SU-DHL-6 (cell line): ENCODE measurements at regions not wholly inside any gene's neighbourhood (a gene's known extent, or its start where the extent isn't known, plus 50 kb on each side); places are given as distances from the start of the nearest gene placed in this dataset.

ENCODE experiments used
- H2AFZ ChIP-seq: fragments of 200-600 bp; sonication (generic); 2 replicates; pipeline ENCODE4 v1.6.1; 2014; ENCODE audit warnings: low read depth, mild to moderate bottlenecking, moderate library complexity, mixed read lengths, antibody characterized with exemption, low read length; ENCODE audit not compliant: severe bottlenecking
- H3F3A ChIP-seq: fragments of 200-600 bp; shearing (Covaris generic); 2 replicates; pipeline ENCODE4 v1.6.0; 2016; ENCODE audit warnings: antibody characterized with exemption, mild to moderate bottlenecking; ENCODE audit not compliant: insufficient read depth
- H3K27ac ChIP-seq: fragments of 200-600 bp; sonication (generic); 2 replicates; pipeline ENCODE4 v1.5.1; 2016; ENCODE audit warnings: low read depth, mild to moderate bottlenecking, low read length, moderate library complexity, mixed read lengths
- H3K27me3 ChIP-seq: fragments of 200-600 bp; sonication (generic), shearing (Covaris generic); 2 replicates; pipeline ENCODE4 v1.6.0; 2014; ENCODE audit warnings: mild to moderate bottlenecking, low read length
- H3K36me3 ChIP-seq: fragments of 200-600 bp; sonication (generic); 2 replicates; pipeline ENCODE4 v1.6.1; 2014; ENCODE audit warnings: mild to moderate bottlenecking, low read length, mixed read lengths
- H3K4me2 ChIP-seq: fragments of 300-600, 200-600 bp; shearing (Covaris generic), sonication (generic); 2 replicates; pipeline ENCODE4 v1.6.0; 2014; ENCODE audit warnings: low read length, low read depth, mild to moderate bottlenecking; ENCODE audit not compliant: poor library complexity, severe bottlenecking
- H3K4me3 ChIP-seq: fragments of 200-600 bp; sonication (generic); 2 replicates; pipeline ENCODE4 v1.5.1; 2014; ENCODE audit warnings: antibody characterized with exemption, low read length, mild to moderate bottlenecking, mixed read lengths; ENCODE audit not compliant: insufficient read depth, poor library complexity, severe bottlenecking
- H3K79me2 ChIP-seq: fragments of 200-600 bp; sonication (generic); 2 replicates; pipeline ENCODE4 v1.6.1; 2014; ENCODE audit warnings: mild to moderate bottlenecking, low read length, moderate library complexity; ENCODE audit not compliant: insufficient read depth
- H3K9ac ChIP-seq: fragments of 200-600 bp; sonication (generic); 2 replicates; pipeline ENCODE4 v1.7.0; 2014; ENCODE audit warnings: mild to moderate bottlenecking, low read length
- H3K9me2 ChIP-seq: fragments of 200-600 bp; sonication (generic); replicated peaks from 2 replicates; pipeline ENCODE4 v1.6.1; 2014; ENCODE audit warnings: low read length; ENCODE audit not compliant: insufficient read depth
- H3K9me3 ChIP-seq: fragments of 200-600 bp; sonication (generic); 2 replicates; pipeline ENCODE4 v1.6.1; 2014; ENCODE audit warnings: low read length, mixed read lengths; ENCODE audit not compliant: insufficient read depth
- H4K20me1 ChIP-seq: fragments of 200-600 bp; sonication (generic); 2 replicates; pipeline ENCODE4 v1.6.1; 2014; ENCODE audit warnings: low read depth, mild to moderate bottlenecking, antibody characterized with exemption, low read length, moderate library complexity, mixed read lengths
- EZH2phosphoT487 ChIP-seq: fragments of 200-600 bp; sonication (generic), shearing (Covaris generic); conservative IDR thresholded peaks from 2 replicates; pipeline ENCODE4 v1.6.1; 2018; ENCODE audit warnings: mild to moderate bottlenecking, antibody characterized with exemption, low read length, moderate library complexity, mixed read lengths
- TF ChIP-seq, protein P1 (sequence below): fragments of 200-600 bp; sonication (generic); IDR thresholded peaks from one replicate; pipeline ENCODE4 v1.5.1; 2017; ENCODE audit warnings: antibody characterized with exemption, mild to moderate bottlenecking, low read length, moderate library complexity; ENCODE audit not compliant: insufficient read depth, poor library complexity, severe bottlenecking

DNA sequence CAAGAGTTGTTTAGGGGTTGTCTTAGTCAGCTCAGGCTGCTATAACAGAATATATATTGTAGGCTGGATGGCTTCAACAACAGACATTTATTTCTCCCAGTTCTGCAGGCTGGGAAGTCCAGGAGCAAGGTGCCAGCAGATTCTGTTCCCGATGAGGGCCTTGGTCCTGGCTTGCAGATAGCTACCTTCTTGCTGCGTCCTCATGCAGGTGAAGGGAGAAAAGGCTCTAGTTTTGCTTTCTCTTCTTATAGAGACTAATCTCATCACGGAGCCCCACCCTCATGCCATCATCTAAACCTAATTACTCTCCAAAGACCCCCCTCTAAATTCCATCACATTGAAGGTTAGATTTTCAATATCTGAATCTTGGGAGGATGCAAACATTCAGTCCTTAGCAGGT lies 246.0 kb upstream of the ANKRD55 start:
- Histone ChIP-seq H3K9me2 (no peaks in the 10 kb centered on the region), H3K9ac (no peak overlapping the region), H3K36me3 (no peaks in the 10 kb centered on the region), H3F3A (no peaks in the 10 kb centered on the region), H4K20me1 (no peaks in the 10 kb centered on the region), H2AFZ (no peak overlapping the region), H3K4me2 (no peak overlapping the region), H3K79me2 (no peaks in the 10 kb centered on the region), H3K9me3 (no peaks in the 10 kb centered on the region), H3K27ac (no peak overlapping the region), H3K4me3 (no peak overlapping the region), H3K27me3 (no peaks in the 10 kb centered on the region)
- TF ChIP-seq EZH2phosphoT487: no peak
- TF ChIP-seq, protein P1, sequence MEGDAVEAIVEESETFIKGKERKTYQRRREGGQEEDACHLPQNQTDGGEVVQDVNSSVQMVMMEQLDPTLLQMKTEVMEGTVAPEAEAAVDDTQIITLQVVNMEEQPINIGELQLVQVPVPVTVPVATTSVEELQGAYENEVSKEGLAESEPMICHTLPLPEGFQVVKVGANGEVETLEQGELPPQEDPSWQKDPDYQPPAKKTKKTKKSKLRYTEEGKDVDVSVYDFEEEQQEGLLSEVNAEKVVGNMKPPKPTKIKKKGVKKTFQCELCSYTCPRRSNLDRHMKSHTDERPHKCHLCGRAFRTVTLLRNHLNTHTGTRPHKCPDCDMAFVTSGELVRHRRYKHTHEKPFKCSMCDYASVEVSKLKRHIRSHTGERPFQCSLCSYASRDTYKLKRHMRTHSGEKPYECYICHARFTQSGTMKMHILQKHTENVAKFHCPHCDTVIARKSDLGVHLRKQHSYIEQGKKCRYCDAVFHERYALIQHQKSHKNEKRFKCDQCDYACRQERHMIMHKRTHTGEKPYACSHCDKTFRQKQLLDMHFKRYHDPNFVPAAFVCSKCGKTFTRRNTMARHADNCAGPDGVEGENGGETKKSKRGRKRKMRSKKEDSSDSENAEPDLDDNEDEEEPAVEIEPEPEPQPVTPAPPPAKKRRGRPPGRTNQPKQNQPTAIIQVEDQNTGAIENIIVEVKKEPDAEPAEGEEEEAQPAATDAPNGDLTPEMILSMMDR: no peak

DNA sequence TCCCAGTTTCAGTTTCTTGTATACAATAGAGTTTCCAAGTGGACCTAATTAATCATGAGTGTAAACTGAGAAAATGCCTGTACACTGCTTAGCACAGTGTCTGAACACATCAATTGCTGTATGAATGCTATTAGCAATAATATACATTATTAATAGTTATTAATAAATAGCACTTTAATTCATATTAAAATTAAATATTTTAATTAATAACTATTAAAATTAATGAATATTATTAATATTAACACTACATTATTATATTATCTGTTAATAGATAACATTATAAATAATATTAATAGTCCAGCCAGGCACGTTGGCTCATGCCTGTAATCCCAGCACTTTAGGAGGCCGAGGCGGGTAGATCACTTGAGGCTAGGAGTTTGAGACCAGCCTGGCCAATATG lies 244.9 kb upstream of the ANKRD55 start:
- Histone ChIP-seq H3K79me2 (no peaks in the 10 kb centered on the region), H3K9me3 (no peaks in the 10 kb centered on the region), H3K9ac (no peak overlapping the region), H2AFZ (no peak overlapping the region), H3K27ac (no peak overlapping the region), H3K36me3 (no peaks in the 10 kb centered on the region), H4K20me1 (no peaks in the 10 kb centered on the region), H3K4me2 (no peak overlapping the region), H3K9me2 (no peaks in the 10 kb centered on the region), H3K27me3 (no peaks in the 10 kb centered on the region), H3F3A (no peaks in the 10 kb centered on the region), H3K4me3 (no peak overlapping the region)
- no peak for TF ChIP-seq EZH2phosphoT487
- TF ChIP-seq, protein P1: no peak

DNA sequence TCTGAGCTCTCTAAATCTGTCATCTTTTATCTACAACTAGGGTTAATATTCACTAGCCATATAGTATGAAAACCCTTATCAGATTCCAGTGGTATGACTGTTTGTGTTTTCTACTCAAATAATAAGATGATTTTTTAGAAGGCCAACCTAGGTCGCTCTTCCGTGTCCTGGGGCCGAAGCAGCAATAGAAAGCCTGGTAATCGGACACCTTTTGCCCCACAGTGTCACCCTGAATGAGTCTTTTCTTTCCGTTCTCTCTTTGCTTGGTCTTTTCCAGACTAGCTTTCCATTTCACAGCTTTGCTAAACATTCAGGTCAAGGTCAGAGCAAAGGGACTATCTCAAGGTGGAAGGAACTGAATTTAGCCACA lies 243.3 kb upstream of the ANKRD55 start:
- Histone ChIP-seq H3K9ac (no peak overlapping the region), H3K4me3 (no peak overlapping the region), H2AFZ (no peak overlapping the region), H3K4me2 (no peak overlapping the region), H3K9me3 (no peaks in the 10 kb centered on the region), H3F3A (no peaks in the 10 kb centered on the region), H4K20me1 (no peaks in the 10 kb centered on the region), H3K79me2 (no peaks in the 10 kb centered on the region), H3K27ac (no peak overlapping the region), H3K36me3 (no peaks in the 10 kb centered on the region), H3K9me2 (no peaks in the 10 kb centered on the region), H3K27me3 (no peaks in the 10 kb centered on the region)
- no peak for TF ChIP-seq EZH2phosphoT487
- TF ChIP-seq, protein P1: no peak
